ENCODE measurements at regions not wholly inside any gene's neighbourhood (a gene's known extent, or its start where the extent isn't known, plus 50 kb on each side); places are given as distances from the start of the nearest gene placed in this dataset.

DNA sequence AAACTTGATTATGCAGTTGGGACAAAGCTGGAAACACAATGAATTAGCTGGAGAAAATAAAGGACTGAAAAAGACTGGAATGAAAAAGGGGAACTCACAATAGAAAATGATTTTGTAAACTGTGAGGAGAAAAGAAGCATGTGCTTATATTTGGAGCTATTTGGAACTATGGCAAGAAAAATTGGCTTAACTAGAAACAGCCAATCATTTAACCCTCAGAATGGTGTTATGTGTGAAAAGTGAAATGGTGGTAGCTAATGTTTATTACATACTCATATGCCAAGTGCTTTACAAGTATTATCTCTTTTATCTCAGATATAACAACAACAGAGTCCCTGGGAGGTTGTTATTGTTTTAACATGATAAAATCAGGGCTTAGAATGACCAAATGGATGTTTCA lies 583.1 kb upstream of the SEL1L start:
- Histone ChIP-seq H3K4me3 (no peak overlapping the region), H3K27ac (no peak overlapping the region), H3K27me3 (no peaks in the 10 kb centered on the region), H3K4me1 (no peaks in the 10 kb centered on the region), H3K9me3 (no peaks in the 10 kb centered on the region), H3K36me3 (no peaks in the 10 kb centered on the region)
- intact Hi-C loops (cut with DNase I; ENCODE audit: low total_unique reads) (no loop called here), in situ Hi-C loops (cut with MboI; ENCODE audit: low pct_ligation_motif_present in 1 of 4, low pct_unique_long_range_greater_than_20kb in 1 of 4, low sequenced_read_pairs in 3 of 4) (no loop called here)
- no peak for DNase-seq
- no peak for TF ChIP-seq POLR2A (IDR thresholded peaks at IDR 0.05)
- no peak for TF ChIP-seq EP300 (IDR thresholded peaks at IDR 0.05; ENCODE audit: low read depth)
- TF ChIP-seq POLR2AphosphoS5 (IDR thresholded peaks at IDR 0.05), result no peak
- TF ChIP-seq CTCF (IDR thresholded peaks at IDR 0.05), result no peak

DNA sequence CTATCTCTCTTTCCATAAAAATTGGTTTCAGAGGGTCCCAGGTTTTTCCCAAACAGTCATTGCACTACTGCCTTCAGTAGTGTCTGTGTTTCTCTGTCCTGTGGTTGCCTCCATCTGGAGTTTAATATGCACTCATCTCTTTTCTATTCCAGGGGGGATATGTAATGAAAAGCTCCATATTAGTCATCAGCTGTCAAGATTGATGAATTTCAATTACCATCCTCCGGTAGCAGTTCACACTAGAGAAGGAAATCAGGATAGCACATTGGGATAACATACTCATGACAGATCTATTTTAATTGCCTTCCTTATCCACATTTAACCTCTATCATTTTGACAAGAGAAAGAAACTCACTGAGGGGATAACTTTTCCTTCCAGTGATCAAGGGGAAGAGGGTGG lies 589.0 kb upstream of the SEL1L start:
- Histone ChIP-seq H3K27ac (no peak overlapping the region), H3K4me1 (no peaks in the 10 kb centered on the region), H3K27me3 (no peaks in the 10 kb centered on the region), H3K9me3 (no peaks in the 10 kb centered on the region), H3K4me3 (no peak overlapping the region), H3K36me3 (no peaks in the 10 kb centered on the region)
- 75% methylated on average over 1 of the region's 1 CpG; no CpG with 5 or more reads in 1 of the 2 donors for WGBS, 2 donors (ENCODE audit: low coverage in 1 of 2)
- in situ Hi-C loops (cut with MboI; ENCODE audit: low pct_ligation_motif_present in 1 of 4, low pct_unique_long_range_greater_than_20kb in 1 of 4, low sequenced_read_pairs in 3 of 4) (no loop called here), intact Hi-C loops (cut with DNase I; ENCODE audit: low total_unique reads) (no loop called here)
- DNase-seq, result no peak
- no peak for TF ChIP-seq EP300 (IDR thresholded peaks at IDR 0.05; ENCODE audit: low read depth)
- TF ChIP-seq POLR2A (IDR thresholded peaks at IDR 0.05), result no peak
- no peak for TF ChIP-seq CTCF (IDR thresholded peaks at IDR 0.05)

DNA sequence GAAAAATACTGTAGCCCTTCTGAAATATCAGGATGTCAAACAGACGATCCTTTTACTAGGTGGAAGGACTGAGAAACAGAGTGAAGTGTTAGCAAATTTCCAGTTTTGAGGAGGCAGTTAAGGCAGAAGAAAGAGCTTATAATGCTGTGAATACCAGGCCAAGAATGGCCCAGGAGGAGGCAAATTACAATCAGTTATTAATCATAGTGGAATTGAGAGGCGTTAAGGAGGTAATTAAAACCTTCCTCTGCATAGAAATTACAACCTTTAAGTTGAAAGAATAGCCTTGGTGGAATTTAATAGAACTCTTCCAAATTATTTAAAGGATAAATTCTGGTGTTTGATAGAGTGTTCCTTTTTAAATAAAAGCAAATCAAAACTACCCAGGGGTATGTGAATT lies 590.9 kb upstream of the SEL1L start:
- Histone ChIP-seq H3K4me3 (no peak overlapping the region), H3K27ac (no peak overlapping the region), H3K9me3 (peaks cover 0 to 3% of the 10 kb centered on the region in 2 donors), H3K27me3 (no peaks in the 10 kb centered on the region), H3K36me3 (no peaks in the 10 kb centered on the region), H3K4me1 (no peaks in the 10 kb centered on the region)
- TF ChIP-seq EP300 (IDR thresholded peaks at IDR 0.05; ENCODE audit: low read depth) (no peak), POLR2A (IDR thresholded peaks at IDR 0.05) (no peak), POLR2AphosphoS5 (IDR thresholded peaks at IDR 0.05) (no peak), CTCF (IDR thresholded peaks at IDR 0.05) (no peak)
- WGBS, 2 donors (ENCODE audit: low coverage in 1 of 2), result 65 to 67% methylated on average over 2 of the region's 2 CpGs
- in situ Hi-C loops (cut with MboI; ENCODE audit: low pct_ligation_motif_present in 1 of 4, low pct_unique_long_range_greater_than_20kb in 1 of 4, low sequenced_read_pairs in 3 of 4), result no loop called here
- intact Hi-C loops (cut with DNase I; ENCODE audit: low total_unique reads), result no loop called here
- DNase-seq, result no peak

- Histone ChIP-seq H3K27me3 (no peaks in the 10 kb centered on the region), H3K36me3 (no peaks in the 10 kb centered on the region), H3K4me3 (no peak overlapping the region), H3K9me3 (peaks cover 0 to 3% of the 10 kb centered on the region in 2 donors), H3K4me1 (no peaks in the 10 kb centered on the region), H3K27ac (no peak overlapping the region)
- intact Hi-C loops (cut with DNase I; ENCODE audit: low total_unique reads), result no loop called here
- no peak for DNase-seq
- in situ Hi-C loops (cut with MboI; ENCODE audit: low pct_ligation_motif_present in 1 of 4, low pct_unique_long_range_greater_than_20kb in 1 of 4, low sequenced_read_pairs in 3 of 4), result no loop called here
- TF ChIP-seq EP300 (IDR thresholded peaks at IDR 0.05; ENCODE audit: low read depth), result no peak
- 53 to 80% methylated on average over 1 to 2 of the region's 2 CpGs for WGBS, 2 donors (ENCODE audit: low coverage in 1 of 2)
These were observed 592.4 kb upstream of the SEL1L start for GRCh38 chr14:82126006-82126405.

GRCh38 chr14:82134411-82134810 lies 600.8 kb upstream of the SEL1L start:
- in situ Hi-C loops (cut with MboI; ENCODE audit: low pct_ligation_motif_present in 1 of 4, low pct_unique_long_range_greater_than_20kb in 1 of 4, low sequenced_read_pairs in 3 of 4), result no loop called here
- 0 to 13% methylated on average over 1 of the region's 1 CpG for WGBS, 2 donors (ENCODE audit: low coverage in 1 of 2)
- H3K36me3 ChIP-seq, result no peaks in the 10 kb centered on the region
- H3K9me3 ChIP-seq, result no peaks in the 10 kb centered on the region
- no peaks in the 10 kb centered on the region for H3K4me1 ChIP-seq
- DNase-seq, result no peak
- H3K27me3 ChIP-seq, result no peaks in the 10 kb centered on the region
- intact Hi-C loops (cut with DNase I; ENCODE audit: low total_unique reads), result no loop called here
- H3K4me3 ChIP-seq, result no peak overlapping the region
- no peak for TF ChIP-seq CTCF (IDR thresholded peaks at IDR 0.05)
- no peak for TF ChIP-seq POLR2A (IDR thresholded peaks at IDR 0.05)
- no peak for TF ChIP-seq EP300 (IDR thresholded peaks at IDR 0.05; ENCODE audit: low read depth)
- TF ChIP-seq POLR2AphosphoS5 (IDR thresholded peaks at IDR 0.05), result no peak
- no peak overlapping the region for H3K27ac ChIP-seq

Measured in transverse colon (tissue), 4 donors.